ENCODE measurements at regions not wholly inside any gene's neighbourhood (a gene's known extent, or its start where the extent isn't known, plus 50 kb on each side); places are given as distances from the start of the nearest gene placed in this dataset.

GRCh38 chr18:8974279-8974678, 128.2 kb upstream of the NDUFV2 start:
- no peak for TF ChIP-seq EZH2 (IDR thresholded peaks at IDR 0.05; ENCODE audit: borderline replicate concordance)
- TF ChIP-seq CTCF (IDR thresholded peaks at IDR 0.05; ENCODE audit: poor library complexity) = no peak
- no peak for TF ChIP-seq EZH2phosphoT487 (IDR thresholded peaks at IDR 0.05; ENCODE audit: low read depth, severe bottlenecking, unreplicated experiment)

All from hepatocyte (in vitro differentiated cells).